ENCODE measurements at regions not wholly inside any gene's neighbourhood (a gene's known extent, or its start where the extent isn't known, plus 50 kb on each side); places are given as distances from the start of the nearest gene placed in this dataset.

- 84 to 87% methylated on average over 10 of the region's 10 CpGs for WGBS, 2 donors
- no peaks in the 10 kb centered on the region for H3K9me3 ChIP-seq (ENCODE audit: control insufficient read depth in 4 of 4, insufficient read depth in 3 of 4, low read length in 3 of 4)
Observed at GRCh38 chr7:50838675-50839377, 56.1 kb upstream of the GRB10 start.

GRCh38 chr7:50837965-50838364, 55.3 kb upstream of the GRB10 start:
- peaks cover 0 to 4% (median 0%) of the 10 kb centered on the region in 4 donors for H3K9me3 ChIP-seq (ENCODE audit: control insufficient read depth in 4 of 4, insufficient read depth in 3 of 4, low read length in 3 of 4)
- DNase-seq (peak; percentile 90 to 98 (median 96)), ATAC-seq (ENCODE audit: insufficient read depth, low FRiP score) (no peak)
- no peak overlapping the region for H3K4me3 ChIP-seq
- no peak overlapping the region for H3K9ac ChIP-seq (ENCODE audit: insufficient read depth in 1 of 2, low read length in 2 of 2)
- H3K27me3 ChIP-seq (ENCODE audit: control insufficient read depth in 3 of 3, insufficient read depth in 3 of 3, low read length in 2 of 3): no peaks in the 10 kb centered on the region
- H3K4me1 ChIP-seq (ENCODE audit: control insufficient read depth in 5 of 5, insufficient read depth in 5 of 5, low read length in 5 of 5): peaks cover 0 to 15% (median 0%) of the 10 kb centered on the region in 5 donors
- no peak for TF ChIP-seq CTCF (IDR thresholded peaks at IDR 0.05; ENCODE audit: control extremely low read depth, extremely low read depth)
- no peaks in the 10 kb centered on the region for H3K36me3 ChIP-seq (ENCODE audit: control insufficient read depth in 4 of 4, insufficient read depth in 4 of 4, low read length in 4 of 4)
- 73 to 86% methylated on average over 11 of the region's 11 CpGs for WGBS, 2 donors
- no peak overlapping the region for H3K27ac ChIP-seq (ENCODE audit: low read depth in 1 of 2, low read length in 1 of 2)

More at GRCh38 chr7:50838675-50839377, 56.1 kb upstream of the GRB10 start:
- H3K4me3 ChIP-seq: no peak overlapping the region
- ATAC-seq (ENCODE audit: insufficient read depth, low FRiP score) (no peak), DNase-seq (peak in 1 of 3 donors; percentile 21)
- H3K27me3 ChIP-seq (ENCODE audit: control insufficient read depth in 3 of 3, insufficient read depth in 3 of 3, low read length in 2 of 3): no peaks in the 10 kb centered on the region
- H3K27ac ChIP-seq (ENCODE audit: low read depth in 1 of 2, low read length in 1 of 2): no peak overlapping the region
- no peak for TF ChIP-seq CTCF (IDR thresholded peaks at IDR 0.05; ENCODE audit: control extremely low read depth, extremely low read depth)
- peaks cover 0 to 15% (median 0%) of the 10 kb centered on the region in 5 donors for H3K4me1 ChIP-seq (ENCODE audit: control insufficient read depth in 5 of 5, insufficient read depth in 5 of 5, low read length in 5 of 5)
- no peaks in the 10 kb centered on the region for H3K36me3 ChIP-seq (ENCODE audit: control insufficient read depth in 4 of 4, insufficient read depth in 4 of 4, low read length in 4 of 4)
- H3K9ac ChIP-seq (ENCODE audit: insufficient read depth in 1 of 2, low read length in 2 of 2): no peak overlapping the region

- Histone ChIP-seq H3K9ac (ENCODE audit: insufficient read depth in 1 of 2, low read length in 2 of 2) (no peak overlapping the region), H3K36me3 (ENCODE audit: control insufficient read depth in 4 of 4, insufficient read depth in 4 of 4, low read length in 4 of 4) (no peaks in the 10 kb centered on the region), H3K27ac (ENCODE audit: low read depth in 1 of 2, low read length in 1 of 2) (no peak overlapping the region), H3K4me3 (no peak overlapping the region), H3K4me1 (ENCODE audit: control insufficient read depth in 5 of 5, insufficient read depth in 5 of 5, low read length in 5 of 5) (peaks cover 0 to 15% (median 0%) of the 10 kb centered on the region in 5 donors), H3K27me3 (ENCODE audit: control insufficient read depth in 3 of 3, insufficient read depth in 3 of 3, low read length in 2 of 3) (no peaks in the 10 kb centered on the region), H3K9me3 (ENCODE audit: control insufficient read depth in 4 of 4, insufficient read depth in 3 of 4, low read length in 3 of 4) (peaks cover 0 to 4% (median 0%) of the 10 kb centered on the region in 4 donors)
- no peak for TF ChIP-seq CTCF (IDR thresholded peaks at IDR 0.05; ENCODE audit: control extremely low read depth, extremely low read depth)
- no peak for DNase-seq
- WGBS, 2 donors: 95 to 96% methylated on average over 2 of the region's 2 CpGs
- no peak for ATAC-seq (ENCODE audit: insufficient read depth, low FRiP score)
Observed at GRCh38 chr7:50836646-50837045, 54.0 kb upstream of the GRB10 start.
